KG1 (cell line): ENCODE measurements at regions not wholly inside any gene's neighbourhood (a gene's known extent, or its start where the extent isn't known, plus 50 kb on each side); places are given as distances from the start of the nearest gene placed in this dataset.
"Not testable (repeated sequence)": the region's sequence is repeated elsewhere in the genome, so short reads cannot be mapped to it uniquely, and the experiment has no call there.

Source experiments
- DNase-seq: peaks from one replicate; lab custom pipeline; 2025; lab: John Stamatoyannopoulos, UW

GRCh38 chrX:7515681-7516413 lies 327.1 kb upstream of the VCX start:
- no peak for DNase-seq

GRCh38 chrX:7514871-7515599 lies 327.9 kb upstream of the VCX start:
- DNase-seq, result no peak

GRCh38 chrX:7512845-7513244 lies 330.1 kb upstream of the VCX start:
- no peak for DNase-seq

GRCh38 chrX:7503251-7503650 lies 339.7 kb upstream of the VCX start:
- DNase-seq, result no peak

GRCh38 chrX:7500386-7500785 lies 342.6 kb upstream of the VCX start:
- DNase-seq, result no peak

GRCh38 chrX:7486505-7486904 lies 338.6 kb upstream of the PUDP start:
- no peak for DNase-seq

GRCh38 chrX:7485061-7485460 lies 337.1 kb upstream of the PUDP start:
- DNase-seq, result no peak

GRCh38 chrX:7480721-7481120 lies 332.8 kb upstream of the PUDP start:
- no peak for DNase-seq

- DNase-seq, result no peak
Observed at GRCh38 chrX:7462110-7462509, 314.2 kb upstream of the PUDP start.

- DNase-seq, result not testable (repeated sequence)
Observed at GRCh38 chrX:7461051-7461450, 313.1 kb upstream of the PUDP start.

GRCh38 chrX:7447801-7448499 lies 300.0 kb upstream of the PUDP start:
- no peak for DNase-seq

GRCh38 chrX:7446815-7447214 lies 298.9 kb upstream of the PUDP start:
- DNase-seq, result no peak

- DNase-seq, result no peak
Observed at GRCh38 chrX:7444967-7445366, 297.0 kb upstream of the PUDP start.

GRCh38 chrX:7441586-7441985 lies 293.6 kb upstream of the PUDP start:
- no peak for DNase-seq

GRCh38 chrX:7435822-7436221 lies 287.9 kb upstream of the PUDP start:
- DNase-seq, result no peak

- DNase-seq, result no peak
Observed at GRCh38 chrX:7432901-7433300, 284.9 kb upstream of the PUDP start.

- no peak for DNase-seq
Observed at GRCh38 chrX:7420717-7421116, 272.8 kb upstream of the PUDP start.

- DNase-seq, result no peak
Observed at GRCh38 chrX:7414753-7415152, 266.8 kb upstream of the PUDP start.

- no peak for DNase-seq
Observed at GRCh38 chrX:7412840-7413239, 264.9 kb upstream of the PUDP start.

- DNase-seq, result no peak
Observed at GRCh38 chrX:7409866-7410265, 261.9 kb upstream of the PUDP start.

GRCh38 chrX:7399373-7399772 lies 251.4 kb upstream of the PUDP start:
- no peak for DNase-seq

- DNase-seq, result no peak
Observed at GRCh38 chrX:7390441-7390840, 242.5 kb upstream of the PUDP start.

GRCh38 chrX:7389576-7389975 lies 241.6 kb upstream of the PUDP start:
- DNase-seq, result no peak
